ENCODE measurements at regions not wholly inside any gene's neighbourhood (a gene's known extent, or its start where the extent isn't known, plus 50 kb on each side); places are given as distances from the start of the nearest gene placed in this dataset.

- TF ChIP-seq, protein P1, sequence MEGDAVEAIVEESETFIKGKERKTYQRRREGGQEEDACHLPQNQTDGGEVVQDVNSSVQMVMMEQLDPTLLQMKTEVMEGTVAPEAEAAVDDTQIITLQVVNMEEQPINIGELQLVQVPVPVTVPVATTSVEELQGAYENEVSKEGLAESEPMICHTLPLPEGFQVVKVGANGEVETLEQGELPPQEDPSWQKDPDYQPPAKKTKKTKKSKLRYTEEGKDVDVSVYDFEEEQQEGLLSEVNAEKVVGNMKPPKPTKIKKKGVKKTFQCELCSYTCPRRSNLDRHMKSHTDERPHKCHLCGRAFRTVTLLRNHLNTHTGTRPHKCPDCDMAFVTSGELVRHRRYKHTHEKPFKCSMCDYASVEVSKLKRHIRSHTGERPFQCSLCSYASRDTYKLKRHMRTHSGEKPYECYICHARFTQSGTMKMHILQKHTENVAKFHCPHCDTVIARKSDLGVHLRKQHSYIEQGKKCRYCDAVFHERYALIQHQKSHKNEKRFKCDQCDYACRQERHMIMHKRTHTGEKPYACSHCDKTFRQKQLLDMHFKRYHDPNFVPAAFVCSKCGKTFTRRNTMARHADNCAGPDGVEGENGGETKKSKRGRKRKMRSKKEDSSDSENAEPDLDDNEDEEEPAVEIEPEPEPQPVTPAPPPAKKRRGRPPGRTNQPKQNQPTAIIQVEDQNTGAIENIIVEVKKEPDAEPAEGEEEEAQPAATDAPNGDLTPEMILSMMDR (IDR thresholded peaks at IDR 0.05) = no peak
- no peak for TF ChIP-seq POLR2A (IDR thresholded peaks at IDR 0.05)
Observed at GRCh38 chr18:28834889-28835288, 658.0 kb upstream of the CDH2 start.

Data from lower leg skin (tissue), 3 donors.